ENCODE measurements at regions not wholly inside any gene's neighbourhood (a gene's known extent, or its start where the extent isn't known, plus 50 kb on each side); places are given as distances from the start of the nearest gene placed in this dataset.

GRCh38 chr5:105288946-105289345 is 1726.4 kb upstream of the NUDT12 start:
- H2BK5ac ChIP-seq (ENCODE audit: low read depth, low read length, poor library complexity, severe bottlenecking) = no peak overlapping the region
- no peak overlapping the region for H3K23ac ChIP-seq (ENCODE audit: low read depth, low read length)
- intact Hi-C loops (cut with micrococcal nuclease) (no loop called here), dilution Hi-C loops (cut with HindIII; ENCODE audit: low sequenced_read_pairs, unreplicated experiment) (no loop called here), in situ Hi-C loops (cut with MboI; ENCODE audit: low sequenced_read_pairs) (no loop called here)
- no peaks in the 10 kb centered on the region for H3K9me3 ChIP-seq (ENCODE audit: control insufficient read depth, insufficient read depth, low read length)
- H2AFZ ChIP-seq (replicated peaks; ENCODE audit: low read length, poor library complexity) = no peak overlapping the region
- H4K20me1 ChIP-seq (ENCODE audit: insufficient read depth, low read length) = no peaks in the 10 kb centered on the region
- H2BK120ac ChIP-seq (ENCODE audit: low read depth, low read length) = no peak overlapping the region
- H3K79me1 ChIP-seq (ENCODE audit: low read depth in 1 of 2, low read length in 2 of 2) = no peaks in the 10 kb centered on the region
- no TSS peak for BruUV-seq (replicated peaks)
- H4K91ac ChIP-seq (ENCODE audit: insufficient read depth, low read depth, low read length) = no peak overlapping the region
- no peak overlapping the region for H3K18ac ChIP-seq (ENCODE audit: low read depth, low read length)
- H3K4me1 ChIP-seq (ENCODE audit: control insufficient read depth, insufficient read depth, low read length) = no peaks in the 10 kb centered on the region
- no peak overlapping the region for H4K5ac ChIP-seq (ENCODE audit: low read depth, low read length)
- no peak overlapping the region for H3K27ac ChIP-seq (ENCODE audit: insufficient read depth, low read length)
- H2BK15ac ChIP-seq (ENCODE audit: low read depth, low read length) = no peak overlapping the region
- no peak overlapping the region for H3K4me2 ChIP-seq (ENCODE audit: low read depth, low read length)
- H3K56ac ChIP-seq (ENCODE audit: extremely low read depth, insufficient read depth, low read length) = no peak overlapping the region
- no peak overlapping the region for H3K4ac ChIP-seq (ENCODE audit: low read depth, low read length)
- no peaks in the 10 kb centered on the region for H3K36me3 ChIP-seq (ENCODE audit: control insufficient read depth, insufficient read depth, low read length)
- H2AK5ac ChIP-seq (ENCODE audit: low read depth, low read length) = no peak overlapping the region
- ATAC-seq (ENCODE audit: low read depth) (no peak), DNase-seq (no peak)
- H3K27me3 ChIP-seq (ENCODE audit: control insufficient read depth, insufficient read depth, low read length) = no peaks in the 10 kb centered on the region
- TF ChIP-seq CEBPB (IDR thresholded peaks at IDR 0.05; ENCODE audit: low read depth, low read length) (no peak), NFE2L2 (IDR thresholded peaks at IDR 0.05; ENCODE audit: low read depth, low read length) (no peak), MAFK (IDR thresholded peaks at IDR 0.05; ENCODE audit: low read depth, low read length) (no peak), FOS (IDR thresholded peaks at IDR 0.05; ENCODE audit: low read depth, low read length) (no peak), SMC3 (IDR thresholded peaks at IDR 0.05; ENCODE audit: low read depth, low read length) (no peak), MXI1 (IDR thresholded peaks at IDR 0.05; ENCODE audit: borderline replicate concordance, low read depth, low read length) (no peak), POLR2A (IDR thresholded peaks at IDR 0.05; ENCODE audit: low read depth, low read length) (no peak), BHLHE40 (IDR thresholded peaks at IDR 0.05; ENCODE audit: low read depth, low read length) (no peak), CTCF (conservative IDR thresholded peaks at IDR 0.05; ENCODE audit: low read depth, low read length) (no peak), ELK1 (IDR thresholded peaks at IDR 0.05; ENCODE audit: borderline replicate concordance, low read depth, low read length) (no peak), MAZ (IDR thresholded peaks at IDR 0.05; ENCODE audit: borderline replicate concordance, low read depth, low read length) (no peak), USF2 (IDR thresholded peaks at IDR 0.05; ENCODE audit: low read depth, low read length) (no peak), RFX5 (IDR thresholded peaks at IDR 0.05; ENCODE audit: low read depth, low read length) (no peak), RCOR1 (IDR thresholded peaks at IDR 0.05; ENCODE audit: insufficient replicate concordance, low read length) (no peak), CHD1 (IDR thresholded peaks at IDR 0.05; ENCODE audit: low read depth, low read length) (no peak), RAD21 (IDR thresholded peaks at IDR 0.05; ENCODE audit: low read length) (no peak)
- H2BK20ac ChIP-seq (ENCODE audit: low read depth, low read length) = no peak overlapping the region
- no peak overlapping the region for H3K14ac ChIP-seq (replicated peaks; ENCODE audit: low read depth, low read length)
- H3K9ac ChIP-seq (ENCODE audit: low read depth, low read length) = no peak overlapping the region
- H4K8ac ChIP-seq (ENCODE audit: low read depth in 2 of 2, low read length in 2 of 2) = no peak overlapping the region
- ChIA-PET POLR2A (ENCODE audit: unreplicated experiment) (no interaction called here), CTCF (no interaction called here)
- no peaks in the 10 kb centered on the region for H3K9me1 ChIP-seq (ENCODE audit: insufficient read depth, low read length)
- H3K4me3 ChIP-seq (ENCODE audit: insufficient read depth, low read depth, low read length) = no peak overlapping the region
- H2AK9ac ChIP-seq (replicated peaks; ENCODE audit: low read depth, low read length, poor library complexity) = no peak overlapping the region

Measured in IMR-90 (cell line).